HepG2 (cell line): ENCODE measurements at regions not wholly inside any gene's neighbourhood (a gene's known extent, or its start where the extent isn't known, plus 50 kb on each side); places are given as distances from the start of the nearest gene placed in this dataset.

Source experiments
- ATAC-seq: fragments of 200-7000 bp; cut with Tn5 transposase; 3 replicates; pipeline ENCODE4 v1.9.1; 2020; ENCODE audit warnings: mild to moderate bottlenecking, moderate library complexity
- BruUV-seq: library from RNA; stranded (reverse); fragments of 400-500 nt; replicated peaks from 2 replicates; lab custom pipeline; 2021; lab: Mats Ljungman, UMichigan
- CTCF ChIA-PET: fragments of 300-600 bp; formaldehyde crosslinking; extraction: SDS; loops from one replicate; lab custom pipeline; 2021; ENCODE audit warnings: low total read pairs, inconsistent platforms, low intra/inter-chr PET ratio; lab: Yijun Ruan, JAX
- POLR2A ChIA-PET: fragments of 350-600 bp; sonication (Branson Sonifier 250); formaldehyde crosslinking; loops from one replicate; lab custom pipeline; 2020; ENCODE audit warnings: antibody characterized with exemption, inconsistent platforms; lab: Yijun Ruan, JAX
- DNase-seq: peaks from one replicate; pipeline ENCODE4 v3.0.0-alpha.2; 2015; ENCODE audit warnings: low spot score
- FAIRE-seq: peaks from 3 replicates; lab custom pipeline; 2011; peaks lifted over from hg19 to GRCh38; lab: Jason Lieb, UNC
- H2AFZ ChIP-seq: one replicate; pipeline ENCODE4 v1.6.1; 2011; ENCODE audit warnings: low read length, inconsistent platforms
- H3K27ac ChIP-seq: fragments of 300-600 bp; 3 replicates; pipeline ENCODE4 v1.8.0; 2011; ENCODE audit warnings: mixed run types, mild to moderate bottlenecking, mixed read lengths, low read length, inconsistent platforms; ENCODE audit not compliant: insufficient read depth; ENCODE audit errors: extremely low read length
- H3K27me3 ChIP-seq, 2 experiments: fragments of 200-600 bp in 1 of 2; 2 replicates in 1 of 2; 3 replicates in 1 of 2; pipeline versions ENCODE4 v1.6.0 to v1.8.0; 2011; ENCODE audit warnings: low read length in 2 of 2, mild to moderate bottlenecking in 2 of 2, moderate library complexity in 2 of 2, inconsistent platforms in 1 of 2; ENCODE audit not compliant: insufficient read depth in 2 of 2, control insufficient read depth in 1 of 2
- H3K36me3 ChIP-seq, 2 experiments: fragments of 200-600 bp in 1 of 2; replicated peaks in 1 of 2; 2 replicates in 1 of 2; 3 replicates in 1 of 2; pipeline versions ENCODE4 v1.5.1 to v1.8.0; 2011; ENCODE audit warnings: low read length in 2 of 2, inconsistent platforms in 1 of 2; ENCODE audit not compliant: insufficient read depth in 2 of 2, control insufficient read depth in 1 of 2
- H3K4me1 ChIP-seq: 2 replicates; pipeline ENCODE4 v1.5.1; 2012; ENCODE audit warnings: low read length, inconsistent platforms; ENCODE audit not compliant: insufficient read depth
- H3K4me2 ChIP-seq: 2 replicates; pipeline ENCODE4 v1.6.0; 2011; ENCODE audit warnings: low read depth, low read length, inconsistent platforms
- H3K4me3 ChIP-seq, 3 experiments: fragments of 200-600 bp in 1 of 3; sonication (generic), shearing (Covaris generic) in 1 of 3; replicated peaks in 1 of 3; 2 replicates each; pipeline ENCODE4 v1.5.1; 2011 to 2016; ENCODE audit warnings: low read length in 3 of 3, inconsistent platforms in 2 of 3, low read depth in 2 of 3, mild to moderate bottlenecking in 2 of 3, control low read depth in 1 of 3, mixed read lengths in 1 of 3; ENCODE audit not compliant: insufficient read depth in 1 of 3
- H3K79me2 ChIP-seq: one replicate; pipeline ENCODE4 v1.6.1; 2011; ENCODE audit warnings: low read length, inconsistent platforms; ENCODE audit not compliant: insufficient read depth
- H3K9ac ChIP-seq: 2 replicates; pipeline ENCODE4 v1.6.0; 2011; ENCODE audit warnings: mild to moderate bottlenecking, low read depth, low read length, inconsistent platforms; ENCODE audit not compliant: insufficient read depth
- H3K9me3 ChIP-seq: 2 replicates; pipeline ENCODE4 v1.5.1; 2012; ENCODE audit warnings: mild to moderate bottlenecking, low read length
- H4K20me1 ChIP-seq: 2 replicates; pipeline ENCODE4 v1.6.0; 2011; ENCODE audit warnings: inconsistent platforms, mild to moderate bottlenecking, low read length, moderate library complexity; ENCODE audit not compliant: insufficient read depth
- MXI1 ChIP-seq: IDR thresholded peaks from 3 replicates; pipeline ENCODE4 v1.6.1; 2012; ENCODE audit warnings: low read depth, low read length, inconsistent platforms, borderline replicate concordance
- SIX1 ChIP-seq: sonication (generic); formaldehyde crosslinking; IDR thresholded peaks from 2 replicates; pipeline ENCODE4 v1.4.0; 2020; ENCODE audit warnings: missing genetic modification reagents, borderline replicate concordance
- TMF1 ChIP-seq: sonication (generic); formaldehyde crosslinking; IDR thresholded peaks from 2 replicates; pipeline ENCODE4 v1.8.1; 2022; ENCODE audit warnings: low read depth, missing genetic modification reagents
- XBP1 ChIP-seq: sonication (generic); formaldehyde crosslinking; IDR thresholded peaks from 2 replicates; pipeline ENCODE4 v1.5.0; 2020; ENCODE audit warnings: missing genetic modification reagents
- YEATS2 ChIP-seq: sonication (generic); formaldehyde crosslinking; IDR thresholded peaks from 2 replicates; pipeline ENCODE4 v1.4.0; 2020; ENCODE audit warnings: missing genetic modification reagents, borderline replicate concordance
- ZNF33B ChIP-seq: sonication (generic); formaldehyde crosslinking; IDR thresholded peaks from 2 replicates; pipeline ENCODE4 v1.5.1; 2020; ENCODE audit warnings: mild to moderate bottlenecking, missing genetic modification reagents
- ZNF354B ChIP-seq: sonication (generic); formaldehyde crosslinking; IDR thresholded peaks from 2 replicates; pipeline ENCODE4 v1.8.0; 2022; ENCODE audit warnings: mild to moderate bottlenecking, missing genetic modification reagents
- ZNF607 ChIP-seq: sonication (generic); formaldehyde crosslinking; IDR thresholded peaks from 2 replicates; pipeline ENCODE4 v1.5.1; 2020; ENCODE audit warnings: missing genetic modification reagents, mild to moderate bottlenecking, borderline replicate concordance
- ZNF747 ChIP-seq: sonication (generic); formaldehyde crosslinking; IDR thresholded peaks from 2 replicates; pipeline ENCODE4 v1.8.1; 2023; ENCODE audit warnings: missing genetic modification reagents, mild to moderate bottlenecking, borderline replicate concordance
- ZNF883 ChIP-seq: sonication (generic); formaldehyde crosslinking; IDR thresholded peaks from 2 replicates; pipeline ENCODE4 v1.5.1; 2020; ENCODE audit warnings: mild to moderate bottlenecking, missing genetic modification reagents; ENCODE audit errors: not compliant biosample characterization
- WGBS: methylation state at CpG from one replicate; pipeline ENCODE4 v1.1.6; 2017; ENCODE audit warnings: low lambda C conversion rate; 5-methylcytosine and 5-hydroxymethylcytosine counted together
- in situ Hi-C: cut with HindIII; loops from 2 replicates; pipeline ENCODE4 v1.10.0; 2017; ENCODE audit warnings: low pct_unique_long_range_greater_than_20kb; ENCODE audit not compliant: extremely low pct_ligation_motif_present
- intact Hi-C: fragments of 100-400 bp; cut with micrococcal nuclease; formaldehyde crosslinking; loops from one replicate; pipeline ENCODE4 v1.10.0; 2022; ENCODE audit not compliant: unreplicated experiment
- TF ChIP-seq, protein P1 (sequence below): IDR thresholded peaks from 2 replicates; pipeline ENCODE4 v1.6.1; 2018; ENCODE audit warnings: missing genetic modification reagents, mild to moderate bottlenecking, missing compliant biosample characterization

DNA sequence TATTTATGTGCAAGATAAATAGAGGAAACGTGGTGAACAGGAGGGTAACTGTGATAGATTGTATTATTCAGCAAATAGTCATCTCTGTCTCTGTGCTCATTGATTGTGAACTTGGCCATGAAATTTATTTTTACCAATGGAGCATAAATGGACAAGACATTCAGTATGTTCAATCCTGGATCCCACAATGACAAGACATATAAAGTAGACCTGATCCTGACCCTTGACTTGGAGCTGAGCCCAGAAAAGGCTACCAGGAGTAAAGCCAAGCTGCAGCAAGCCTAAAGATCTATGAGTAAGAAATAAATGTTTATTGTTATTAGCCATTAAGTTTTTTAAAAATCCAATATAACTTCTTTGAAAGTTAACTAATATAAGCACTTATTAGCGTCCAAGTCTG is 531.2 kb downstream of the PIK3C3 start:
- H3K79me2 ChIP-seq = no peaks in the 10 kb centered on the region
- no peaks in the 10 kb centered on the region for H3K36me3 ChIP-seq
- no peak overlapping the region for H3K4me3 ChIP-seq
- BruUV-seq = no TSS peak
- H3K9me3 ChIP-seq = peaks cover 34% of the 10 kb centered on the region
- H4K20me1 ChIP-seq = no peaks in the 10 kb centered on the region
- H3K27ac ChIP-seq = no peak overlapping the region
- H3K4me1 ChIP-seq = no peaks in the 10 kb centered on the region
- ChIA-PET POLR2A (no interaction called here), CTCF (no interaction called here)
- ATAC-seq = no peak
- TF ChIP-seq XBP1 (no peak), YEATS2 (no peak), ZNF607 (no peak), MXI1 (no peak), SIX1 (no peak), ZNF33B (CRISPR knock-in tag) (no peak), ZNF883 (no peak), TMF1 (CRISPR knock-in tag) (no peak), ZNF747 (no peak), ZNF354B (no peak)
- TF ChIP-seq, protein P1, sequence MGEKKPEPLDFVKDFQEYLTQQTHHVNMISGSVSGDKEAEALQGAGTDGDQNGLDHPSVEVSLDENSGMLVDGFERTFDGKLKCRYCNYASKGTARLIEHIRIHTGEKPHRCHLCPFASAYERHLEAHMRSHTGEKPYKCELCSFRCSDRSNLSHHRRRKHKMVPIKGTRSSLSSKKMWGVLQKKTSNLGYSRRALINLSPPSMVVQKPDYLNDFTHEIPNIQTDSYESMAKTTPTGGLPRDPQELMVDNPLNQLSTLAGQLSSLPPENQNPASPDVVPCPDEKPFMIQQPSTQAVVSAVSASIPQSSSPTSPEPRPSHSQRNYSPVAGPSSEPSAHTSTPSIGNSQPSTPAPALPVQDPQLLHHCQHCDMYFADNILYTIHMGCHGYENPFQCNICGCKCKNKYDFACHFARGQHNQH (CRISPR knock-in tag) = no peak
- in situ Hi-C loops (no loop called here), intact Hi-C loops (no loop called here)
- H2AFZ ChIP-seq = no peak overlapping the region
- no peak overlapping the region for H3K4me2 ChIP-seq
- H3K27me3 ChIP-seq = no peaks in the 10 kb centered on the region
- no peak for FAIRE-seq
- WGBS = 18% methylated on average over 2 of the region's 2 CpGs
- no peak for DNase-seq
- H3K9ac ChIP-seq = no peak overlapping the region
